Neural progenitor cell (in vitro differentiated cells): ENCODE measurements at regions not wholly inside any gene's neighbourhood (a gene's known extent, or its start where the extent isn't known, plus 50 kb on each side); places are given as distances from the start of the nearest gene placed in this dataset.

Experiments
- DNase-seq: peaks from one replicate; pipeline ENCODE4 v3.0.0-alpha.2; 2016; ENCODE audit warnings: low spot score
- H2AFZ ChIP-seq: fragments of 200-600 bp; sonication (generic); replicated peaks from 2 replicates; pipeline ENCODE4 v1.6.1; 2016; ENCODE audit warnings: antibody characterized with exemption
- H3F3A ChIP-seq: fragments of 200-600 bp; sonication (generic); 2 replicates; pipeline ENCODE4 v1.6.1; 2016; ENCODE audit warnings: antibody characterized with exemption, low read depth
- H3K27ac ChIP-seq: fragments of 200-600 bp; sonication (generic); 2 replicates; pipeline ENCODE4 v1.5.1; 2016; ENCODE audit warnings: mild to moderate bottlenecking
- H3K27me3 ChIP-seq: fragments of 200-600 bp; sonication (generic); 2 replicates; pipeline ENCODE4 v1.6.1; 2016; ENCODE audit warnings: mild to moderate bottlenecking, moderate library complexity
- H3K36me3 ChIP-seq: fragments of 200-600 bp; sonication (generic); 2 replicates; pipeline ENCODE4 v1.5.1; 2016
- H3K4me1 ChIP-seq: fragments of 200-600 bp; sonication (generic); 2 replicates; pipeline ENCODE4 v1.6.1; 2016; ENCODE audit warnings: mixed run types
- H3K4me2 ChIP-seq: fragments of 200-600 bp; sonication (generic); 2 replicates; pipeline ENCODE4 v1.6.1; 2016
- H3K4me3 ChIP-seq: fragments of 200-600 bp; sonication (generic); 2 replicates; pipeline ENCODE4 v1.5.1; 2016
- H3K79me2 ChIP-seq: fragments of 200-600 bp; sonication (generic); 2 replicates; pipeline ENCODE4 v1.6.1; 2016; ENCODE audit warnings: low read depth
- H3K9ac ChIP-seq: fragments of 200-600 bp; sonication (generic); 2 replicates; pipeline ENCODE4 v1.6.1; 2016
- H3K9me3 ChIP-seq: fragments of 200-600 bp; sonication (generic); 2 replicates; pipeline ENCODE4 v1.5.1; 2016; ENCODE audit warnings: low read depth
- H4K20me1 ChIP-seq: fragments of 200-600 bp; sonication (generic); 2 replicates; pipeline ENCODE4 v1.6.1; 2016; ENCODE audit warnings: low read depth
- H3K27ac Mint-ChIP-seq: 3 replicates; pipeline ENCODE4 v1.8.0; 2021; ENCODE audit warnings: mixed read lengths
- H3K27me3 Mint-ChIP-seq: 2 replicates; pipeline ENCODE4 v1.8.0; 2022; ENCODE audit warnings: low read depth, mild to moderate bottlenecking, inconsistent platforms, moderate library complexity, mixed read lengths; ENCODE audit not compliant: insufficient read depth
- H3K36me3 Mint-ChIP-seq: 3 replicates; pipeline ENCODE4 v1.8.0; 2021; ENCODE audit warnings: mixed read lengths
- H3K4me1 Mint-ChIP-seq: 3 replicates; pipeline ENCODE4 v1.8.0; 2021; ENCODE audit warnings: mixed read lengths
- H3K4me3 Mint-ChIP-seq: 3 replicates; pipeline ENCODE4 v1.8.0; 2021; ENCODE audit warnings: mild to moderate bottlenecking, moderate library complexity, mixed read lengths
- H3K9me3 Mint-ChIP-seq: 3 replicates; pipeline ENCODE4 v1.8.0; 2020; ENCODE audit warnings: mixed read lengths
- CTCF ChIP-seq: fragments of 200-600 bp; sonication (generic); IDR thresholded peaks from 2 replicates; pipeline ENCODE4 v1.5.1; 2017; ENCODE audit warnings: antibody characterized with exemption, mild to moderate bottlenecking
- EZH2 ChIP-seq: fragments of 200-600 bp; sonication (generic); IDR thresholded peaks from 2 replicates; pipeline ENCODE4 v1.6.1; 2017; ENCODE audit warnings: antibody characterized with exemption, mild to moderate bottlenecking, moderate library complexity
- EZH2phosphoT487 ChIP-seq: fragments of 200-600 bp; sonication (generic); IDR thresholded peaks from 2 replicates; pipeline ENCODE4 v1.6.1; 2017; ENCODE audit warnings: antibody characterized with exemption

- no peak overlapping the region for H3K4me3 ChIP-seq
- no peaks in the 10 kb centered on the region for H3K9me3 ChIP-seq
- DNase-seq = no peak
- Mint-ChIP-seq H3K9me3 (peaks cover 2% of the 10 kb centered on the region), H3K27ac (no peak overlapping the region), H3K4me3 (no peak overlapping the region), H3K27me3 (no peaks in the 10 kb centered on the region), H3K4me1 (no peaks in the 10 kb centered on the region), H3K36me3 (no peaks in the 10 kb centered on the region)
- H3K4me1 ChIP-seq = peaks cover under 1% of the 10 kb centered on the region
- H3K27ac ChIP-seq = no peak overlapping the region
- H3K4me2 ChIP-seq = no peak overlapping the region
- no peaks in the 10 kb centered on the region for H3K79me2 ChIP-seq
- H3K9ac ChIP-seq = no peak overlapping the region
- H2AFZ ChIP-seq = no peak overlapping the region
- no peaks in the 10 kb centered on the region for H3K27me3 ChIP-seq
- no peak for TF ChIP-seq EZH2
- no peak for TF ChIP-seq CTCF
- no peak for TF ChIP-seq EZH2phosphoT487
- no peaks in the 10 kb centered on the region for H3F3A ChIP-seq
- H4K20me1 ChIP-seq = no peaks in the 10 kb centered on the region
- no peaks in the 10 kb centered on the region for H3K36me3 ChIP-seq
Measured at GRCh38 chr13:104641309-104641708, 1575.1 kb upstream of the SLC10A2 start.

GRCh38 chr13:104635879-104636278, 1569.7 kb upstream of the SLC10A2 start:
- Mint-ChIP-seq H3K4me1 (peaks cover 5% of the 10 kb centered on the region), H3K4me3 (no peak overlapping the region), H3K27me3 (no peaks in the 10 kb centered on the region), H3K9me3 (no peaks in the 10 kb centered on the region), H3K27ac (no peak overlapping the region), H3K36me3 (no peaks in the 10 kb centered on the region)
- Histone ChIP-seq H4K20me1 (no peaks in the 10 kb centered on the region), H3K4me2 (no peak overlapping the region), H2AFZ (no peak overlapping the region), H3K9ac (no peak overlapping the region), H3K36me3 (no peaks in the 10 kb centered on the region), H3K9me3 (no peaks in the 10 kb centered on the region), H3K79me2 (no peaks in the 10 kb centered on the region), H3K27ac (no peak overlapping the region), H3K27me3 (no peaks in the 10 kb centered on the region), H3K4me3 (no peak overlapping the region), H3F3A (no peaks in the 10 kb centered on the region), H3K4me1 (peaks cover 7% of the 10 kb centered on the region)
- TF ChIP-seq EZH2phosphoT487 = no peak
- no peak for TF ChIP-seq CTCF
- TF ChIP-seq EZH2 = no peak
- DNase-seq = no peak

- H3K27me3 ChIP-seq = no peaks in the 10 kb centered on the region
- Mint-ChIP-seq H3K36me3 (no peaks in the 10 kb centered on the region), H3K27ac (no peak overlapping the region), H3K9me3 (no peaks in the 10 kb centered on the region), H3K4me3 (no peak overlapping the region), H3K4me1 (peaks cover 5% of the 10 kb centered on the region), H3K27me3 (no peaks in the 10 kb centered on the region)
- H3F3A ChIP-seq = no peaks in the 10 kb centered on the region
- peaks cover 7% of the 10 kb centered on the region for H3K4me1 ChIP-seq
- H3K36me3 ChIP-seq = no peaks in the 10 kb centered on the region
- no peak overlapping the region for H3K9ac ChIP-seq
- no peaks in the 10 kb centered on the region for H3K79me2 ChIP-seq
- no peak for TF ChIP-seq EZH2phosphoT487
- no peak for TF ChIP-seq EZH2
- no peak for TF ChIP-seq CTCF
- H2AFZ ChIP-seq = no peak overlapping the region
- H4K20me1 ChIP-seq = no peaks in the 10 kb centered on the region
- no peaks in the 10 kb centered on the region for H3K9me3 ChIP-seq
- H3K4me2 ChIP-seq = no peak overlapping the region
- no peak overlapping the region for H3K27ac ChIP-seq
- DNase-seq = no peak
- H3K4me3 ChIP-seq = no peak overlapping the region
Measured at GRCh38 chr13:104634016-104634415, 1567.8 kb upstream of the SLC10A2 start.
